Kidney (tissue), 13 donors: ENCODE measurements at regions not wholly inside any gene's neighbourhood (a gene's known extent, or its start where the extent isn't known, plus 50 kb on each side); places are given as distances from the start of the nearest gene placed in this dataset.

Experiments used
- DNase-seq, 5 donors: peaks; one replicate each; pipeline ENCODE4 v3.0.0-alpha.2; 2013 to 2020
- FAIRE-seq: peaks from 2 replicates; lab custom pipeline; 2012; peaks lifted over from hg19 to GRCh38; lab: Jason Lieb, UNC
- H3K27ac ChIP-seq, 2 donors: one replicate each; pipeline ENCODE4 v1.7.0; 2013; ENCODE audit warnings: low read depth in 2 of 2, low read length in 2 of 2, inconsistent platforms in 1 of 2
- H3K27me3 ChIP-seq: one replicate; pipeline ENCODE4 v1.7.1; 2013; ENCODE audit warnings: low read length, inconsistent platforms; ENCODE audit not compliant: control insufficient read depth, insufficient read depth
- H3K36me3 ChIP-seq, 3 donors: one replicate each; pipeline versions ENCODE4 v1.7.0 to v1.7.1; 2013; ENCODE audit warnings: low read length in 3 of 3, control low read depth in 1 of 3, inconsistent platforms in 1 of 3; ENCODE audit not compliant: insufficient read depth in 3 of 3, control insufficient read depth in 2 of 3
- H3K4me1 ChIP-seq, 3 donors: one replicate each; pipeline versions ENCODE4 v1.7.0 to v1.7.1; 2013; ENCODE audit warnings: low read length in 3 of 3, inconsistent platforms in 1 of 3, low read depth in 1 of 3; ENCODE audit not compliant: control insufficient read depth in 2 of 3, insufficient read depth in 2 of 3
- H3K4me3 ChIP-seq, 3 donors: one replicate each; pipeline versions ENCODE4 v1.7.0 to v1.8.1; 2013; ENCODE audit warnings: low read length in 3 of 3, control low read depth in 1 of 3, inconsistent platforms in 1 of 3
- H3K9ac ChIP-seq, 3 donors: one replicate each; pipeline versions ENCODE4 v1.7.0 to v1.7.1; 2013; ENCODE audit warnings: low read length in 3 of 3, control low read depth in 1 of 3, inconsistent platforms in 1 of 3
- H3K9me3 ChIP-seq, 3 donors: one replicate each; pipeline versions ENCODE4 v1.7.0 to v1.7.1; 2013; ENCODE audit warnings: low read length in 3 of 3, control low read depth in 1 of 3, inconsistent platforms in 1 of 3; ENCODE audit not compliant: control insufficient read depth in 2 of 3, insufficient read depth in 1 of 3
- intact Hi-C: fragments of 100-400 bp; cut with DNase I; formaldehyde crosslinking; loops from one replicate; pipeline ENCODE4 v1.11.1; 2022
- TF ChIP-seq, protein P1 (sequence below): IDR thresholded peaks from 3 replicates; pipeline ENCODE4 v1.5.1; 2012; ENCODE audit warnings: mild to moderate bottlenecking, moderate library complexity, borderline replicate concordance; ENCODE audit not compliant: insufficient read depth; ENCODE audit errors: extremely low read depth
- donor health status: control.
- donor health status: control.
- donor health status: control.
- donor health status: control.
- donor health status: control.
- donor health status: DM: yes; HTN: yes; CAD: no.
- donor health status: Normal renal cell carcinoma (clear cell type).

DNA sequence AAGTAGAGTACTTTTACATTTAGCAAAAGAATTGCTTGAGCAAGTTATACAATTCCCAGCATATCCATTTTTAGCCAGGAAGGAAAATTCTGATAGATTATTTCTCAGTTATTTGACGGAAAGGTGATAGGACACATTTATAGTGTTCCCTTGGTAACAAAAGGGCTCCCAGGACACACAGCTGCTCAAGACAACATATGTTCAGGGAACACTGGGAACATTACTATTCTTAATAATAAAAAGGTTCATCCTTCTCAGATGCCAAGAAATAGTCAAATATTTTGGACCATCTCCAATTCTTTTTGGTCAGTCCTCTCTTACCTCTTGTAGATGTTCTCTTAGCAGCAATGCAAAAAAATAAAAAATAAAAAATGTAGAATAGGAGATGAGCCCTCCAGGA lies 66.8 kb upstream of the SMAD1 start:
- no peaks in the 10 kb centered on the region for H3K36me3 ChIP-seq
- no peaks in the 10 kb centered on the region for H3K4me1 ChIP-seq
- no peaks in the 10 kb centered on the region for H3K27me3 ChIP-seq
- TF ChIP-seq, protein P1, sequence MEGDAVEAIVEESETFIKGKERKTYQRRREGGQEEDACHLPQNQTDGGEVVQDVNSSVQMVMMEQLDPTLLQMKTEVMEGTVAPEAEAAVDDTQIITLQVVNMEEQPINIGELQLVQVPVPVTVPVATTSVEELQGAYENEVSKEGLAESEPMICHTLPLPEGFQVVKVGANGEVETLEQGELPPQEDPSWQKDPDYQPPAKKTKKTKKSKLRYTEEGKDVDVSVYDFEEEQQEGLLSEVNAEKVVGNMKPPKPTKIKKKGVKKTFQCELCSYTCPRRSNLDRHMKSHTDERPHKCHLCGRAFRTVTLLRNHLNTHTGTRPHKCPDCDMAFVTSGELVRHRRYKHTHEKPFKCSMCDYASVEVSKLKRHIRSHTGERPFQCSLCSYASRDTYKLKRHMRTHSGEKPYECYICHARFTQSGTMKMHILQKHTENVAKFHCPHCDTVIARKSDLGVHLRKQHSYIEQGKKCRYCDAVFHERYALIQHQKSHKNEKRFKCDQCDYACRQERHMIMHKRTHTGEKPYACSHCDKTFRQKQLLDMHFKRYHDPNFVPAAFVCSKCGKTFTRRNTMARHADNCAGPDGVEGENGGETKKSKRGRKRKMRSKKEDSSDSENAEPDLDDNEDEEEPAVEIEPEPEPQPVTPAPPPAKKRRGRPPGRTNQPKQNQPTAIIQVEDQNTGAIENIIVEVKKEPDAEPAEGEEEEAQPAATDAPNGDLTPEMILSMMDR = no peak
- H3K4me3 ChIP-seq = no peak overlapping the region
- FAIRE-seq (no peak), DNase-seq (no peak)
- H3K27ac ChIP-seq = no peak overlapping the region
- intact Hi-C loops = no loop called here
- H3K9ac ChIP-seq = no peak overlapping the region
- no peaks in the 10 kb centered on the region for H3K9me3 ChIP-seq

DNA sequence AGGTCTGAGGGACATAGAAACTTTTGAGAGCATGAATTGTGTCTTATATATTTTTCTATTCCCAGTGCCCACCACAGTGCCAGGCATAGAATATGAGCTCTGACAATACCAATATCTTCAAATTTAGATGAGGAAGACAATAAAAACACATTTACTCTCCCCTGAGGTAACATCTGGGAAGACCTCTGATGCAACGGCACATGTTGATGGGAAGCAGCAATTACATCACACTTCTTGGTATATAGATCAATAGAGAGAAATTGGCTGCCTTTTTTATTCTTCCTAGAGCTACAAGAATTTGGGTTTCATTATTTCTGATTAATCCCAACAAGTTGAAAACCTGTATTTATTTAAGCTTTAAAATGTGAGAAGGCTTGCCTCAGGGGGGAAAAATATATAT lies 67.4 kb upstream of the SMAD1 start:
- Histone ChIP-seq H3K36me3 (no peaks in the 10 kb centered on the region), H3K27me3 (no peaks in the 10 kb centered on the region), H3K4me3 (no peak overlapping the region), H3K27ac (no peak overlapping the region), H3K9me3 (no peaks in the 10 kb centered on the region), H3K9ac (no peak overlapping the region), H3K4me1 (no peaks in the 10 kb centered on the region)
- no peak for FAIRE-seq
- intact Hi-C loops = no loop called here
- DNase-seq = no peak
- TF ChIP-seq, protein P1 = no peak

DNA sequence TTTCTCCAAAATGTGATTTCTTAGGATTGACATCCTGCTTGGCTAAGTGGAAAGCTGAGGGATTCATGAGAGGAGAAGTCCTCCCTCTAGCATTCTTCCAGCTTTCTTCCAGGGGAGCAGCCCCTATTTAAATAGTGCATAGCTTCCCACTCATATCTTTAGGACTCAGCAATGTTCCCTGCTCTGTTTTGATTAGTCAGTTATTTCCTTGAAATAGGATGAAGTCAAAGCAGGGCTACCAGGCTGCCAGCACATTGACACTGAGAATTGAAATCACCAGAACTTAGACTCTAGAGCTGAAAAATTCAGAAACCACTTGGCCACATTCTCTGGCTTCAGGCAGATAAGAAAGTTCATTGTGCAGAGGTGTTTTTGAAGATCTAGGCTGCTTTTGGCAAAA lies 74.7 kb upstream of the SMAD1 start:
- TF ChIP-seq, protein P1 = no peak
- H3K27me3 ChIP-seq = no peaks in the 10 kb centered on the region

DNA sequence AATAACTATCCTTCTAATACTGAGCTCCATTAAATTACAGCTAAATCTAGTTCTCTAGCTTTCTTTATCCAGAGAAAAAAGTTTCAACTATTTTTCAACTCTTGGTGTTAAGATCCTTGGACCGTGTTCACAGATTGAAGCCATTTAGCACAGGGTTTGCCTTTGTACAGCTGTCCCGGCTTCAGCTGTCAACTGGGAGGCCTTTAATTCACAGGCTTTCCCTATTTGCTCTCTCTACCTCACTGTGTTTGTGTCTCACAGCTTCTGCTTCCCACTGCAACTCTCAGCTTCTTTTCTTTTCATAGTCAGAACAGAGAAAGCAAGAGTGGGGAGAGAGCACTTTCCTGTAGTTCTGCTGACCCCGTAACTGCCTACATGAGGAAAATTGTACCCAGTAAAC lies 76.9 kb upstream of the SMAD1 start:
- TF ChIP-seq, protein P1 = no peak
- Histone ChIP-seq H3K27ac (no peak overlapping the region), H3K4me1 (no peaks in the 10 kb centered on the region), H3K27me3 (no peaks in the 10 kb centered on the region), H3K9ac (no peak overlapping the region), H3K9me3 (no peaks in the 10 kb centered on the region), H3K36me3 (no peaks in the 10 kb centered on the region), H3K4me3 (no peak overlapping the region)
- FAIRE-seq (no peak), DNase-seq (peak in 2 of 5 donors; percentile 17 to 63)
- intact Hi-C loops = no loop called here

More for the DNA sequence above, 74.7 kb upstream of the SMAD1 start:
- no peak overlapping the region for H3K9ac ChIP-seq
- no peaks in the 10 kb centered on the region for H3K4me1 ChIP-seq
- DNase-seq = no peak
- H3K27ac ChIP-seq = no peak overlapping the region
- H3K4me3 ChIP-seq = no peak overlapping the region
- intact Hi-C loops = no loop called here
- H3K9me3 ChIP-seq = no peaks in the 10 kb centered on the region
- H3K36me3 ChIP-seq = no peaks in the 10 kb centered on the region
- no peak for FAIRE-seq
